Adipose tissue (tissue), 3 donors: ENCODE measurements at regions not wholly inside any gene's neighbourhood (a gene's known extent, or its start where the extent isn't known, plus 50 kb on each side); places are given as distances from the start of the nearest gene placed in this dataset.

ENCODE experiments used
- H3K27ac ChIP-seq: one replicate; pipeline ENCODE4 v1.5.1; 2013; ENCODE audit warnings: low read depth, low read length
- WGBS, 3 donors: extraction: QIAGEN DNeasy Blood & Tissue Kit; methylation state at CpG; one replicate each; pipeline ENCODE4 v1.1.7; 2013; 5-methylcytosine and 5-hydroxymethylcytosine counted together
- donor health status: healthy with polysubstance abuse.
- donor health status: Bipolar disorder and iron deficiency.
- donor health status: healthy.

- WGBS, 3 donors = 92 to 97% (median 94%) methylated on average over 3 of the region's 3 CpGs
- H3K27ac ChIP-seq = no peak overlapping the region
Measured at GRCh38 chr7:27299861-27300260, 57.3 kb downstream of the EVX1 start.

DNA sequence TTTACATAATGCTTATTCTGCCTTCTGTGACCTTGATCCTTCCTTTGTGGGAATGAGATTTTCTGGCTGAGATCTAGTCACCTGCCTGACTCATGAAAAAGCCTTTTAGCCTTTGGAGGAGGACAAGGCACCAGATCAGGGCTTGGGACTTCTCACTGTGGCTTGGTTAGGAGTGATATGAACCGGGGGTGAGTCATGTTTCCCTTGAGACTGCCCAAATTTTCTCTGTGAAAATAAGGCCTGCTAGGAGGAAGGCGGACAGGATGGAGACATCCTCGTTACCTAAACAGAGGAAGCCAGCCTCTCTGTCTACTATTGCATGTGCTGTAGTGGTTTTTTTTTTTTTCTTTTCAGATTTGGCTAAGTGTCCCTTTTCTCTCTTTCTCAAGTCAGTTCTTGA, 57.8 kb downstream of the EVX1 start:
- no peak overlapping the region for H3K27ac ChIP-seq
- WGBS, 3 donors = 60 to 81% (median 63%) methylated on average over 3 of the region's 3 CpGs

DNA sequence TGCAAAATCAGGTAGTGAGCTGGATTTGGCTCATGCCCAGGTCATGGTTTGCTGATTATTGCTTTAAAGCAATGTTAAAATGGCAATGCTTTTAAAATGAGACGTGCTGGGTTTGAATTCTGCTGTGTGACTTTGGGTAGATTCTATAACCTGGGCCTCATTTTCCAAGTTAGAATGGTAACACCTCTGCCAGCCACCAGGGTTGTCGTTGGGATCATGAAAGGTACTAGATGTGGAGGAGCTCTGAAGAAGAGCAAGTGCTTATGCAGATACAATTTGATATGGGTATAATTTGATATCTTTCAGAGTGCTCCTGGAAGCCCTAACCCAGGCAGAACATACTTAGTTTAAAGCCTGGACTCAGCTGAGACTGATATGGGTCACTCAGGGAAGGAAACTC, 60.0 kb downstream of the EVX1 start:
- no peak overlapping the region for H3K27ac ChIP-seq
- WGBS, 3 donors = 83 to 90% (median 88%) methylated on average over 2 of the region's 2 CpGs

GRCh38 chr7:27303026-27303425, 60.4 kb downstream of the EVX1 start:
- WGBS, 3 donors = 64 to 71% (median 69%) methylated on average over 5 of the region's 5 CpGs
- H3K27ac ChIP-seq = no peak overlapping the region

DNA sequence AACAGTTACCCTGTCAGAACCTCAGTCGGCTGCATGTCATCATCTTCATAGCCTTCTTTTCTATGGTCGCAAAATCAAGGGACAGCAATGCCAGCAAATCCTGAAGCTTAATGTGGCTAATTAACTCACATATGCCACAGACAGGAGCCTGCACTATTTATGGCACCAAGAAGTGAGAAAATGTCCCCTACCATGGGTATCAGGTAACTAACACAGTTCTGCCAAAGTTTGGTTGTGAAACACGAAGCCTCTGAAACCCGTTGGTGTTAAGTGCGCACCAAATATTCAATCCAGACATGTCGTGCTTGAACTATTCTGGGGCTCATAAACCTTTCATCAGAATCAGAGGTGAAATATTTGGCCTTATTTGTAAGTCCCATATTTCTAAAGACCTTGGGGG, 63.3 kb downstream of the EVX1 start:
- H3K27ac ChIP-seq = no peak overlapping the region
- WGBS, 3 donors = 86 to 95% (median 93%) methylated on average over 6 of the region's 6 CpGs

DNA sequence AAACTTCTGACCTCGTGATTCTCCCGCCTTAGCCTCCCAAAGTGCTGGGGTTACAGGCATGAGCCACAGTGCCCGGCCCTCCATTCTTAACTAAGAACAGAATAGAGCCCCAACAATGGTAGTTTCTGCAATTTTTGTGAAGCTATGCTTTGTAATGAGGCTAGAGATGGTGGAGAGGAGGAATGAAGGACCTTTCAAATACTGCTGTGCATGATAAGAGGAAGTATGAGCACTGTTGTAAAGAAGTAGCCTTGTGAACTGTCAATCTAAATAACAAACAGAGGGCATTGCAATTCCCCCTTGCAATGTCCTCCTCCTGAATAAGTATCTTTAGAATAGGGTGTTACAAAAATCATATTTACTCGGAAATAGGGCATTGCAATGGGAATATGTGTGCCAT, 70.2 kb downstream of the EVX1 start:
- no peak overlapping the region for H3K27ac ChIP-seq
- 85 to 92% (median 88%) methylated on average over 4 of the region's 4 CpGs for WGBS, 3 donors

DNA sequence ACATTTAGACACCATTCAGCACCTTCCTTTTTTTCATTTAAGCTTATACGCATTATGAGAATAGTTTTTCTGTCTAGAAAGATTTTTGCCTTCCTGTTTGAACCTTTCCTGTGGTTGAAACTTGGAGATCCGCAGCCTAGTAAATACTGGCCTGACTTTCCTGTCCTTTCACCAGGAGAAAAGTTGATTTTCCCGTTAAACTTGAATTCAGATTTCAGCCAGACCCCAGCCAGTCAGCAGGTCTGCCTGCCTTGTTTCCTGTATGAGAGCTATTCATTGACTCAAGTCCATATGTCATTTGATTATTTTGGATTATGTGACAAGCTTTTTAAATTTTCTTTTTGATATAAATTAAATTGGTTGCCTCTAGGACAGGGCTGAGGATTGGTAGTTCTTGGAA, 71.5 kb downstream of the EVX1 start:
- H3K27ac ChIP-seq = no peak overlapping the region
- WGBS, 3 donors = 35 to 45% (median 36%) methylated on average over 3 of the region's 3 CpGs

- 62 to 73% (median 70%) methylated on average over 5 of the region's 5 CpGs for WGBS, 3 donors
- H3K27ac ChIP-seq = no peak overlapping the region
Measured at GRCh38 chr7:27315066-27315465, 72.5 kb downstream of the EVX1 start.

GRCh38 chr7:27316311-27316710, 73.7 kb downstream of the EVX1 start:
- no peak overlapping the region for H3K27ac ChIP-seq
- WGBS, 3 donors = 36 to 76% (median 58%) methylated on average over 3 of the region's 3 CpGs

DNA sequence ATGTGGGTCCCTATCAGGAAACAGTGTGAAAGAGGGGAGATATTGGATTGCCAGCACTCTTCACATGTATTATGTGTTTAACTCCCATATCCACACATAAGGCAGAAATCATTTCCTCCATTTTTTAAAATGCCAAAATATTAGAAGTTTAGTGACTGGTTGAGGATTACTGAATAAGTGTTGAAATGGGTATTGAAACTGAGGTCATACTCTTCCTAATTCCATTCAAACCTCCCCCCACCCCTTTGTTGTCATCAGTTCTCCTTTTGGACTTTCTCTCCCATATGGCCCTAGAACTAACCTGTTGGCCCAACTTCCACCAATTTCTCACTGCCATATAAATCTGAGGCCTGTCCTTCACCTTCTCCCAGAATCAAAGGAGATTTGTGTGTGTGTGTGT, 81.6 kb downstream of the EVX1 start:
- no peak overlapping the region for H3K27ac ChIP-seq

- no peak overlapping the region for H3K27ac ChIP-seq
- 23 to 49% (median 30%) methylated on average over 1 of the region's 1 CpG for WGBS, 3 donors
Measured at GRCh38 chr7:27329909-27330308, 87.3 kb downstream of the EVX1 start.

- 41 to 86% (median 61%) methylated on average over 2 of the region's 2 CpGs for WGBS, 3 donors
- no peak overlapping the region for H3K27ac ChIP-seq
Measured at GRCh38 chr7:27339478-27339877, 96.9 kb downstream of the EVX1 start.

- no peak overlapping the region for H3K27ac ChIP-seq
Measured at GRCh38 chr7:27344471-27344870, 101.9 kb downstream of the EVX1 start.

- H3K27ac ChIP-seq = no peak overlapping the region
Measured at GRCh38 chr7:27345164-27345887, 102.7 kb downstream of the EVX1 start.

DNA sequence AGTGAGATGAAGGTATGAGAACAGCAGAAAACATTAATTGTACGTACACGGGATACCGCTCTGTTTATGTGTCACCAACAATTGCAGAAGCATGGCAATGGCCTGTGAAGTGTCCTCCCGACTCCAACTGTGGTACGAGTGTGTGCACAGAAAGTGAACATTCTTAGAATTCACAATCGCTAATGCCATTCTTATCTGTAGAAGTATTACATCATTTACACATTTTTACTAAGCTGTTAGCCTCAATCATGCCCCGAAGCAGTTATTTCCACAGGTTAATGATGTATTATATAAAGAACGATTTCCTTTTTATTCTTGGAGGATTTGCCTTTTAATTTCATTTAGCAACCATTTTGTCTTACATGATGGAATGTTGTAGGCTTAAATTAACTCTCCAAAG, 103.4 kb downstream of the EVX1 start:
- H3K27ac ChIP-seq = no peak overlapping the region
- 45 to 88% (median 87%) methylated on average over 8 of the region's 8 CpGs for WGBS, 3 donors

More at GRCh38 chr7:27345164-27345887, 102.7 kb downstream of the EVX1 start:
- WGBS, 3 donors = 74 to 79% (median 75%) methylated on average over 3 of the region's 3 CpGs

- H3K27ac ChIP-seq = no peak overlapping the region
- WGBS, 3 donors = 17 to 60% (median 45%) methylated on average over 10 of the region's 10 CpGs
Measured at GRCh38 chr7:27346531-27347275, 104.1 kb downstream of the EVX1 start.

- 40 to 73% (median 63%) methylated on average over 4 of the region's 4 CpGs for WGBS, 3 donors
- H3K27ac ChIP-seq = no peak overlapping the region
Measured at GRCh38 chr7:27347276-27347640, 104.7 kb downstream of the EVX1 start.

GRCh38 chr7:27349621-27350020, 107.0 kb downstream of the EVX1 start:
- H3K27ac ChIP-seq = no peak overlapping the region
- 91 to 99% (median 94%) methylated on average over 2 of the region's 2 CpGs for WGBS, 3 donors

GRCh38 chr7:27351137-27351536, 108.5 kb downstream of the EVX1 start:
- WGBS, 3 donors = 49 to 77% (median 65%) methylated on average over 5 of the region's 5 CpGs
- no peak overlapping the region for H3K27ac ChIP-seq

- 60 to 64% (median 61%) methylated on average over 5 of the region's 5 CpGs for WGBS, 3 donors
- H3K27ac ChIP-seq = no peak overlapping the region
Measured at GRCh38 chr7:27351786-27352185, 109.2 kb downstream of the EVX1 start.
